ENCODE measurements at regions not wholly inside any gene's neighbourhood (a gene's known extent, or its start where the extent isn't known, plus 50 kb on each side); places are given as distances from the start of the nearest gene placed in this dataset.

- H3K27me3 Mint-ChIP-seq (ENCODE audit: low read depth), result no peaks in the 10 kb centered on the region
- H3K27ac Mint-ChIP-seq (ENCODE audit: unreplicated experiment), result no peak overlapping the region
- H3K9me3 Mint-ChIP-seq (ENCODE audit: low read depth), result no peaks in the 10 kb centered on the region
- TF ChIP-seq CTCF (IDR thresholded peaks at IDR 0.05), result no peak
- no peak for DNase-seq (ENCODE audit: low spot score)
- H3K36me3 Mint-ChIP-seq (ENCODE audit: low read depth), result no peaks in the 10 kb centered on the region
- peaks cover under 1% of the 10 kb centered on the region for H3K4me1 Mint-ChIP-seq (ENCODE audit: low read depth)
- H3K4me3 Mint-ChIP-seq (ENCODE audit: unreplicated experiment), result no peak overlapping the region
Measured at GRCh38 chr2:180630756-180631155, 349.6 kb upstream of the UBE2E3 start.

- peaks cover 13% of the 10 kb centered on the region for H3K4me1 Mint-ChIP-seq (ENCODE audit: low read depth)
Measured at GRCh38 chr2:180625006-180625844, 355.2 kb upstream of the UBE2E3 start.

GRCh38 chr2:180621941-180622918 is 358.2 kb upstream of the UBE2E3 start:
- Mint-ChIP-seq H3K9me3 (ENCODE audit: low read depth) (peaks cover 3% of the 10 kb centered on the region), H3K4me3 (ENCODE audit: unreplicated experiment) (no peak overlapping the region), H3K27me3 (ENCODE audit: low read depth) (no peaks in the 10 kb centered on the region), H3K36me3 (ENCODE audit: low read depth) (no peaks in the 10 kb centered on the region), H3K4me1 (ENCODE audit: low read depth) (peaks cover 13% of the 10 kb centered on the region), H3K27ac (ENCODE audit: unreplicated experiment) (no peak overlapping the region)
- DNase-seq (ENCODE audit: low spot score), result no peak
- no peak for TF ChIP-seq CTCF (IDR thresholded peaks at IDR 0.05)

More at GRCh38 chr2:180625006-180625844, 355.2 kb upstream of the UBE2E3 start:
- Mint-ChIP-seq H3K27ac (ENCODE audit: unreplicated experiment) (no peak overlapping the region), H3K9me3 (ENCODE audit: low read depth) (peaks cover 3% of the 10 kb centered on the region), H3K27me3 (ENCODE audit: low read depth) (no peaks in the 10 kb centered on the region), H3K4me3 (ENCODE audit: unreplicated experiment) (no peak overlapping the region), H3K36me3 (ENCODE audit: low read depth) (no peaks in the 10 kb centered on the region)
- DNase-seq (ENCODE audit: low spot score), result no peak
- TF ChIP-seq CTCF (IDR thresholded peaks at IDR 0.05), result no peak

GRCh38 chr2:180621366-180621765 is 359.0 kb upstream of the UBE2E3 start:
- no peaks in the 10 kb centered on the region for H3K27me3 Mint-ChIP-seq (ENCODE audit: low read depth)
- no peak for TF ChIP-seq CTCF (IDR thresholded peaks at IDR 0.05)
- DNase-seq (ENCODE audit: low spot score), result no peak
- peaks cover 3% of the 10 kb centered on the region for H3K9me3 Mint-ChIP-seq (ENCODE audit: low read depth)
- H3K27ac Mint-ChIP-seq (ENCODE audit: unreplicated experiment), result no peak overlapping the region
- H3K4me1 Mint-ChIP-seq (ENCODE audit: low read depth), result peaks cover 13% of the 10 kb centered on the region
- H3K36me3 Mint-ChIP-seq (ENCODE audit: low read depth), result no peaks in the 10 kb centered on the region
- H3K4me3 Mint-ChIP-seq (ENCODE audit: unreplicated experiment), result no peak overlapping the region

- Mint-ChIP-seq H3K36me3 (ENCODE audit: low read depth) (no peaks in the 10 kb centered on the region), H3K27ac (ENCODE audit: unreplicated experiment) (no peak overlapping the region), H3K9me3 (ENCODE audit: low read depth) (peaks cover 3% of the 10 kb centered on the region), H3K27me3 (ENCODE audit: low read depth) (no peaks in the 10 kb centered on the region), H3K4me1 (ENCODE audit: low read depth) (peaks cover 5% of the 10 kb centered on the region), H3K4me3 (ENCODE audit: unreplicated experiment) (no peak overlapping the region)
- no peak for DNase-seq (ENCODE audit: low spot score)
- no peak for TF ChIP-seq CTCF (IDR thresholded peaks at IDR 0.05)
Measured at GRCh38 chr2:180618570-180618969, 361.8 kb upstream of the UBE2E3 start.
